Spleen (tissue), 11 donors: ENCODE measurements at regions not wholly inside any gene's neighbourhood (a gene's known extent, or its start where the extent isn't known, plus 50 kb on each side); places are given as distances from the start of the nearest gene placed in this dataset.

Experiments
- DNase-seq: peaks from one replicate; pipeline ENCODE4 v3.0.0-alpha.2; 2020
- H3K27ac ChIP-seq, 8 donors: fragments of 200-600 bp; sonication (generic) in 7 of 8; 1 replicate in 4 of 8; 2 replicates in 4 of 8; pipeline versions ENCODE4 v1.5.0 to v1.8.0; 2016 to 2021; ENCODE audit warnings: inconsistent platforms in 4 of 8, mild to moderate bottlenecking in 4 of 8, moderate library complexity in 1 of 8
- H3K27me3 ChIP-seq, 7 donors: fragments of 200-600 bp; sonication (generic) in 6 of 7; replicated peaks in 1 of 7; 1 replicate in 4 of 7; 2 replicates in 3 of 7; pipeline versions ENCODE4 v1.5.0 to v1.8.0; 2016 to 2021; ENCODE audit warnings: inconsistent platforms in 3 of 7, mild to moderate bottlenecking in 1 of 7
- H3K36me3 ChIP-seq, 6 donors: fragments of 200-600 bp; sonication (generic) in 5 of 6; 1 replicate in 4 of 6; 2 replicates in 2 of 6; pipeline versions ENCODE4 v1.5.0 to v1.8.0; 2016 to 2021; ENCODE audit warnings: inconsistent platforms in 2 of 6
- H3K4me1 ChIP-seq, 6 donors: fragments of 200-600 bp; sonication (generic) in 5 of 6; 1 replicate in 3 of 6; 2 replicates in 3 of 6; pipeline versions ENCODE4 v1.5.0 to v1.8.0; 2016 to 2021; ENCODE audit warnings: inconsistent platforms in 3 of 6
- H3K4me3 ChIP-seq, 8 donors: fragments of 200-600 bp; sonication (generic) in 7 of 8; 1 replicate in 4 of 8; 2 replicates in 4 of 8; pipeline versions ENCODE4 v1.5.0 to v1.8.0; 2016 to 2021; ENCODE audit warnings: inconsistent platforms in 4 of 8, mild to moderate bottlenecking in 4 of 8, moderate library complexity in 2 of 8
- H3K9me3 ChIP-seq, 8 donors: fragments of 200-600 bp; sonication (generic) in 7 of 8; 1 replicate in 4 of 8; 2 replicates in 4 of 8; pipeline versions ENCODE4 v1.5.0 to v1.8.0; 2016 to 2021; ENCODE audit warnings: inconsistent platforms in 4 of 8
- CTCF ChIP-seq, 11 experiments: fragments of 200-600 bp in 7 of 11; fragments of 450-650 bp in 4 of 11; sonication (generic) in 4 of 11; IDR thresholded peaks in 8 of 11; conservative IDR thresholded peaks in 3 of 11; 1 replicate in 7 of 11; 2 replicates in 4 of 11; pipeline versions ENCODE4 v1.4.0 to v1.8.0; 2016 to 2021; ENCODE audit warnings: antibody characterized with exemption in 11 of 11, inconsistent platforms in 4 of 11, mild to moderate bottlenecking in 1 of 11
- POLR2A ChIP-seq, 3 donors: fragments of 450-650 bp; IDR thresholded peaks; one replicate each; pipeline ENCODE4 v1.5.1; 2017; ENCODE audit warnings: antibody characterized with exemption in 3 of 3, mild to moderate bottlenecking in 1 of 3
- POLR2AphosphoS5 ChIP-seq, 3 donors: sonication (generic); formaldehyde crosslinking; IDR thresholded peaks; one replicate each; pipeline ENCODE4 v1.5.1; 2017; ENCODE audit warnings: antibody characterized with exemption in 3 of 3
- WGBS, 5 donors: extraction: QIAGEN DNeasy Blood & Tissue Kit in 3 of 5; methylation state at CpG; one replicate each; pipeline versions ENCODE4 v1.1.5 to v1.1.7; 2013 to 2018; 5-methylcytosine and 5-hydroxymethylcytosine counted together
- intact Hi-C: fragments of 100-400 bp; cut with DNase I; formaldehyde crosslinking; loops from one replicate; pipeline ENCODE4 v1.15.0; 2023; ENCODE audit warnings: low total_unique reads
- donor health status: healthy with polysubstance abuse.
- donor health status: DM: no; HTN: no; CAD: no; lungs with moderate emphysema.
- donor health status: DM: no; HTN: no; CAD: no.
- donor health status: Bipolar disorder and iron deficiency.
- donor health status: healthy.
- donor health status: DM: no; HTN: no; CAD: no.
- donor health status: DM: yes; HTN: yes; CAD: no.

GRCh38 chr14:87233806-87234384 is 759.1 kb downstream of the GALC start:
- Histone ChIP-seq H3K4me1 (no peaks in the 10 kb centered on the region), H3K27ac (no peak overlapping the region), H3K27me3 (no peaks in the 10 kb centered on the region), H3K4me3 (no peak overlapping the region), H3K9me3 (peaks cover 0 to 26% (median 11%) of the 10 kb centered on the region in 8 donors), H3K36me3 (no peaks in the 10 kb centered on the region)
- TF ChIP-seq POLR2AphosphoS5 (IDR thresholded peaks at IDR 0.05), result no peak
- DNase-seq, result no peak
- WGBS, 5 donors, result 62 to 82% (median 74%) methylated on average over 4 of the region's 4 CpGs
- intact Hi-C loops, result no loop called here

GRCh38 chr14:87233266-87233665 is 759.7 kb downstream of the GALC start:
- TF ChIP-seq CTCF (IDR thresholded peaks at IDR 0.05 in 8 of 11, conservative IDR thresholded peaks at IDR 0.05 in 3 of 11) (no peak), POLR2A (IDR thresholded peaks at IDR 0.05) (no peak), POLR2AphosphoS5 (IDR thresholded peaks at IDR 0.05) (no peak)
- peaks cover 0 to 26% (median 11%) of the 10 kb centered on the region in 8 donors for H3K9me3 ChIP-seq
- intact Hi-C loops, result no loop called here
- WGBS, 5 donors, result 80 to 90% (median 86%) methylated on average over 2 of the region's 2 CpGs
- H3K4me1 ChIP-seq, result no peaks in the 10 kb centered on the region
- H3K36me3 ChIP-seq, result no peaks in the 10 kb centered on the region
- no peaks in the 10 kb centered on the region for H3K27me3 ChIP-seq
- DNase-seq, result no peak
- H3K27ac ChIP-seq, result no peak overlapping the region
- no peak overlapping the region for H3K4me3 ChIP-seq

DNA sequence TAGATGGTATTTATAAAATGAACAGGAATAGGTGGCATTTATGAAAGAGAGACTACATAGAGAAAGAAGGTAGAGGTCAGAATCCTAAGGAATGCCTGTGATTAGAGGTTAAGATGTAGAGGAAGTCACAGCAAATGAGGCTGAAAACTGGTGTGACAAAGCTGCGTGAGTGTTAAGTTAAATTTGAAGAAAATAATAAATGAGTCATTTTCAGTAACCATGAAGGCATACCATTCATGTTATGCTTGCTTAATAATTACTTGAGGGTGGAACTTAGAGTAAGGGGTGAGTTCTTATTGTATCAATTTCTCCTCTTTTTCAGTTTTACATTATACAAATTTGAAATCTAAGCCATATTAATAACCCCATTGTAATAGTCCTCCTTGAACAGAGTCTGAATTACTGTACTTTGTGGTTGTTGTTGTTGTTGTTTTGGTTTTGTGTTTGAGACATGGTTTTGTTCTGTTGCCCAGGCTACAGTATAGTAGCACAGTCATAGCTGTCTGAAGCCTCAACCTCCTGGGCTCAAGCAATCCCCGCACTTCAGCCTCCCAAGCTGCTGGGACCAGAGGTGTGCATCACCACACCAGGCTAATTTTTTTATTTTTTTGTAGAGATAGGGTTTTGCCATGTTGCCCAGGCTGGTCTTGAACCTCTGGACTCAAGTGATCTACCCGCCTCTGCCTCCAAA is 761.5 kb downstream of the GALC start:
- WGBS, 5 donors, result 73 to 87% (median 85%) methylated on average over 3 of the region's 3 CpGs
- intact Hi-C loops, result no loop called here
- TF ChIP-seq POLR2AphosphoS5 (IDR thresholded peaks at IDR 0.05) (no peak), CTCF (IDR thresholded peaks at IDR 0.05 in 8 of 11, conservative IDR thresholded peaks at IDR 0.05 in 3 of 11) (no peak), POLR2A (IDR thresholded peaks at IDR 0.05) (no peak)
- Histone ChIP-seq H3K27ac (no peak overlapping the region), H3K36me3 (no peaks in the 10 kb centered on the region), H3K27me3 (no peaks in the 10 kb centered on the region), H3K4me3 (no peak overlapping the region), H3K4me1 (no peaks in the 10 kb centered on the region), H3K9me3 (peaks cover 0 to 32% (median 11%) of the 10 kb centered on the region in 8 donors)
- DNase-seq, result no peak

GRCh38 chr14:87230726-87231125 is 762.3 kb downstream of the GALC start:
- DNase-seq, result no peak
- intact Hi-C loops, result no loop called here
- no peak overlapping the region for H3K4me3 ChIP-seq
- TF ChIP-seq POLR2AphosphoS5 (IDR thresholded peaks at IDR 0.05) (no peak), POLR2A (IDR thresholded peaks at IDR 0.05) (no peak), CTCF (IDR thresholded peaks at IDR 0.05 in 8 of 11, conservative IDR thresholded peaks at IDR 0.05 in 3 of 11) (no peak)
- no peak overlapping the region for H3K27ac ChIP-seq
- H3K9me3 ChIP-seq, result peaks cover 0 to 32% (median 11%) of the 10 kb centered on the region in 8 donors
- no peaks in the 10 kb centered on the region for H3K4me1 ChIP-seq
- H3K36me3 ChIP-seq, result no peaks in the 10 kb centered on the region
- no peaks in the 10 kb centered on the region for H3K27me3 ChIP-seq
